GM03348 (cell line): ENCODE measurements at regions not wholly inside any gene's neighbourhood (a gene's known extent, or its start where the extent isn't known, plus 50 kb on each side); places are given as distances from the start of the nearest gene placed in this dataset.
A peak's percentile ranks its signal among the peaks of the same experiment; 100 is the strongest.

Source experiments
- DNase-seq: peaks from one replicate; pipeline ENCODE4 v3.0.0; 2012; ENCODE audit warnings: low spot score

DNA sequence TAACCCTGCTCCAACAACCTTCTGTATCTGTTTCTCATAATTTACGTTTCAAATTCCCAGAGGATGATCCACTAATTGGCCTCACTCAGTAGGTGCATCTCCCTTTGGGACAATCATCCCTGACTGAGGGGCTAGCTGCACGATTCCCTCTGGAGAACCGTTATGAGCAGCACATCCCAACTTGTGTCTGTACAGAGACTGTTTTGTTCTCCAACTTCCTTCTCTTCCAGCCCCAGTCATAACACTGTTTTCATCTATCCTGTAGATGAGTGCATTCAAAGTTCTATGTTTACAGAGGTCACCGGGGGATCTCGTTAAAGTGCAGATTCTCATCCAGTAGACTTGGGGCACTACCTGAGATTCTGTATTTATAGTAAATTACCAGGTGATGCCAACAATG lies 187.2 kb downstream of the REEP3 start:
- DNase-seq: no peak

DNA sequence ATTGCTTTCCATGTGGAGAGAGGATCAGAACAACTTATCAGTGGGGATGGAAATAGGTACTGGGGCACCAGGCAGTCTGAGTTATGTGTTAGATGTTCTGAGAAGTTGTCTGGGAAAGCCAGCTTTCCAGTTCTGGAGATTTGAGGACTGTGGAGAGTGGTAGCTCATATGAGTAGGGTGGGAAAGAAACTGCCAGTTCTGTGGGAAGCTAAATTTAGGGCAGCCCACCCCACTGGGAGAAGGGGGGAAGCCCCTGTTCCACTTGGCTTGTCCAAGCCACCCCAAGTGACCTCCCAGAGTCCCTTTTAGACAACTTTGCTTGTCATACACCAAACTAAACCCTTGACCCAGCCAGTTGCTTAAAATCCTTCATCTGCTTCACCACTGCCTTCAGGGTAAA lies 189.5 kb downstream of the REEP3 start:
- DNase-seq: no peak

DNA sequence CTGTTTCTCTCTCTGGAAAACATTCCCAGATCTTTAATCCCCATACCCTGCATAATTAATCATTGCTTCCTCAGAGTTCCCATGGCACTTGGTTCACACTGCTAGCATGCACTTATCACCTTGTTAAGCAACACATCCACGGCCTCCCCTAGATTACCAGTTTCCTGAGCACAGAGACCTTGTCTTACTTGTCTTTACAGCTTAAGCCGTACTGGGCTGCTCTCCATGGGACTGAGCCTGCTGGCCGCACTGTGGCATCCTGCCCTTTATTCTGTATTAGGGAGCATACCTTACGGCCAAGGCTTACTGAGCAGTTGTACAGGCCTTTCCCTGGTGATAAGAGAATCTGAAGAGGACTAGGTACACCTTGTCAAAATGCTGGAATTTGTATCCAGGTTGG lies 190.2 kb downstream of the REEP3 start:
- no peak for DNase-seq

DNA sequence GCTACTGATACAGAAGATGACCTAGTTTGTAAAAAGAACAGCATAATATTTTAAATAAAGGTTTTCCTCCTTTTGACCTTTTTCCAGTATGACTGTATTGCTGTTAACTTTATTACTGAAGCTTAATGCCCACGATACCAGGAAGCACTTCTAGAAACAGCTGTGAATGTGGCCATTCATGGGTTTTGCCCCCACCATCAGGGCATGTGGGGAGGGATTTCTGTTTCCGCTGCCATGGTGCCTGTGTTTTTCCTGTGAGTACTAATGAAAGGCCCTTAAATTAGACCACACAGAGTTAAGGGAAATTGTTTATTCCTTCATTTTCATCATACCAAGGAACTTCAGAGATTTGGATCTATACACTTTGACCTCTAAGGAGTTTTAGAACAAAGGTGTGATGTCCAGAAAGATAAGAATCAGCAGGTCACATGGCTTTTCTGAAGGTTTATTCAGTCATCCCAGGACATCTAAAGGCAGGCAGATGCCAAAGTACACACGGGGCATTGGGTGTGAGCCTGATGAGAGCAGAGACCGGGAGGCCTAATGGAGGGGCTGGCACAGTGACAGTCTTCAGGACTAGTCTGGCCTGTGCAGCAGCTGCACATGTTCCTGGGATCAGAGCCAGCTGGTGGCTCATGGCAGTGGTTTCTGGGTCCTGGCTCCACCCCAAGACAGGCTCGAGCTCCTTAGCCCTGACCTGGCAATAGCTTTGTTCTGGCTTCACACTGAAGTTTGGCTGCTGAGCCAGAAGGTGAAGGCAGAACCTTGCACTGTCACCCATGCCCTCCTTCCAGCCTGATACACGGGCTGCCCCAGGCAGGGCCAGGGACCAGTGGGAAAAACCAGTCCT lies 190.9 kb downstream of the REEP3 start:
- DNase-seq: peak; percentile 84

DNA sequence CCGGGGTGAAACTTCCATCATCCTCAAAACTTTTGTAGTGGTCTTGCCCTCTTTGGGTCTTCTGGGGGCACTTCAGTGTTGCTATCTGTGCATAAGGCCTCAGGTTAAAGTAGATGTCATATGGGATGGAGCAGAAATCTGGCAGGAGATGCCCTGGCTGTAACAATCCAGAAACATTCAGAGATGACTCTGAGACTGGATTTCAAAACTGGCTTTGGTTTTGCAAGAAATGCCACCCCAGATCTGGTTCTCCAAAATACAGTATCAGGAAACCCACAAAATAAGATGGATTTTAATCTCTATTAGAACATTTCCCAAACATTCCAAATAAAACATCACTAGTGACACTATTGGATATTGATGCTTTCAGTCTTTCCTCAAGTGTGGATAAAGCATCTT lies 191.5 kb downstream of the REEP3 start:
- DNase-seq: peak; percentile 20

- peak; percentile 18 for DNase-seq
Observed at GRCh38 chr10:63713191-63714144, 192.3 kb downstream of the REEP3 start.

DNA sequence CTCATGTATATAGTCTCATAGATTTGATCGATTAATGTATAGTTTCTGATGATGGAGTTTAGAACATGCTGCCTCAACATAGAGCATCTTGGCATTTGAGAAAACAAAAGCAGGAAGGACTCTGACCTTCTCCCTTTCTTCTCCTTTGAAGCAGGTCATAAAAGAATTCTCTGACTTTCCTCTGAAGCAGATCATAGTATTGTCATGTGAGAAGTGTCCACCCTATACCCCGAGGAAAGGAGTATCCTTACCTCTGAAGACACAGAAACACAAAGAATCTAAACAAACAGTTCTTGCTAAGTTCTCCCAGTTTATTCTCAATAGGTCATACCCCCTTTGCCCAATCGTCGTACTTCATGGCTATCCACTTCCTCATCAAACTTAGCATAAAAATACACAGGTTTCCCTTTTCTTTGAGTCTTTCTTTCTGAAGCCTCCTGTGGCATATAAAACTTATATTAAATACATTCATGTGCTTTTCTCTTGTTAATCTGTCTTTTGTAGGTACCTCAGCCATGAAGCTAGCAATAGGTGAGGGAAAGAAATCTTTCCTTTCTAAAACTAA lies 194.9 kb downstream of the REEP3 start:
- DNase-seq: no peak

- DNase-seq: no peak
Observed at GRCh38 chr10:63717027-63717715, 196.0 kb downstream of the REEP3 start.

DNA sequence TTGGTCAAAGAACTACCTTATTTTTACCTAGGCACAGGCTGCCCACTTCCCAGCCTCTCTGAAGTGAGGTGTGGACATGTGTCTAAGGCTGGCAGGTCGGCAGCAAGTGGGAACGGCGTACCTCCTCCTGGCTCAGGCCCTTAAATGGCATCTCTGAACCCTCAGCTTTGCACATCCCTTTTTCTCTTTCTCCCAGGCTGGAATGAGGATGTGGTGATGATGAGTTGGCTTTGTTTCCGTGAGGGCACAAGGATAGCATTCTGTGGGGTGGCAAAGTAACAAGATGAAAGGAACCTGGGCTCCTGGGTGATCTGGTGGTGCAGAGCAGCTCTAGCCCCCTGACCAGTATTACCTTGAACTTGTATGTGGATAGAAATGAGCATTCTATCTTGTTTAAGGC lies 196.8 kb downstream of the REEP3 start:
- DNase-seq: no peak

- DNase-seq: no peak
Observed at GRCh38 chr10:63718421-63718820, 197.2 kb downstream of the REEP3 start.

GRCh38 chr10:63719226-63719856 lies 198.1 kb downstream of the REEP3 start:
- no peak for DNase-seq

- DNase-seq: peak; percentile 35
Observed at GRCh38 chr10:63720072-63720537, 198.9 kb downstream of the REEP3 start.

DNA sequence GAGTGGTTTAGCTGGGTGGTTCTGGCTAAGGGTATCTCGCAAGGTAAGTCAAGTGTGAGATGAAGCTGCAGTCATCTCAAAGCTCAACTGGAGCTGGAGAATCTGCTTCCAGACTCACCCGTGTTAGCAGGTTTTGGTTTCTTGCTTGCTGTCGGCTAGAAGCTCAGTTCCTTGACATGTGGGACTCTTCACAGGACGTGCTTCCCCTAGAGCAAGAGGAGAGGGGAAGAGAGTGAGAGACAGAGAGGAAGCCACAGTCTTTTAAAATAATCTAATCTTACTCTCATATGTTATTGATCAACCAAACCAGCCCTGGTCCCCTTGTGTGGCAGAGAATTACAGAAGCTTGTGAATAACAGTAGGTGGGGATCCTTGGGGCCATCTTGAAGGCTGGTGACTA lies 199.5 kb downstream of the REEP3 start:
- DNase-seq: no peak

DNA sequence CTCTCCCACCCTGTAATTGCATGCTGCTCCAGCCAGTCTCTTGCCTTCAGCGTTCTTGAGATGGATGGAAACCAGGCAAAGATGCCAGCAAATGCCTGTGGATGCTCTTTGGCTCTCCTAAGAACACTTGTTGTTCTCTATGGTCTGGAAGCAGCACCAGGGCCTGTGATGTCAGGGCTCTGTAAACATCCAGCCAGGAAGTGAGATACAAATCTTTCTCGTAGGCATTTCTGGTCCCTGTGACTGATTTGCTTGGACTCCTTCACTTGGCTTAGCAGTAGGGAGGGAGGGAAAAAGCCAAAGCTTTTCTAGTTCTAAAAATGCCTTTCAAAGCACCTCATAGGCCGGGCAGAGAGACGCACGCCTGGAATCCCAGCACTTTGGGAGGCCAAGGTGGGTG lies 201.3 kb downstream of the REEP3 start:
- DNase-seq: peak; percentile 68

GRCh38 chr10:63723320-63723719 lies 202.1 kb downstream of the REEP3 start:
- DNase-seq: no peak

DNA sequence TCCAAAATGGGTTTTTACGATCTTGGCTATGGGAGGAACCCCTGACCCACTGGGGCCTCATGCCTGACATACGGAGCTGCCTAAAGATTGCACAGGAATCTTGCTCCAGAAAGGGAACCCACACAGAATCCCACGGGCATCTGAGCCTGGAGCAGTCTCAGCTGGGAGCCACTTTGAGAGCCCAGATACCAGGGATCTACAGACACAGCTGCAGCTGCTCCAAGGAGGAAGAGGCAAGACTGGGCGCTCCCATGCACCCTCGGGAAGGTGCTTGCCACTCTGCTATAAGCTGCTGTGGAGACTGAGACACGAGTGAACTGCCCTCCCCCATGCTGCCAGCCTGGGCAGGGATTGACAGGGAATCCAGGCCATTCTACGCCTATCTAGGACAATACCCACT lies 202.5 kb downstream of the REEP3 start:
- DNase-seq: no peak

DNA sequence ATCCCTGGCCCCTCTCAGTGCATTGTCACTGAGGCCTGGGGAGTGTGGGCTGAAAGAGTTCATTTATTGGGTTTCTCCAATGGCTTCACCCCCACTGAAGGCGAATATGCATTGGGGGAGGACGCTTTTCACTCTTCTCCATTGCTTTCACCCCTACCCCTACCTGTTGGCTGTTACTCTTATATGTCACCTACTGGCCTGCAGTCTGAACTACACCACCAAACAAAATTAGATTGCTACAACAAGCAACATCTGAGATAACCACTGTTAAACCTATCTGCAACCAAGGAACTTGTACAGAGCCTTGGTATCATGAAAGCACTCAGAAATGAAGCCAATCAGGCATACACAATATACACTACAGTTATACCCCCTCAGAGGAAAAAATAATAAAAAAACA lies 203.7 kb downstream of the REEP3 start:
- no peak for DNase-seq

- no peak for DNase-seq
Observed at GRCh38 chr10:63726867-63727266, 205.7 kb downstream of the REEP3 start.

- no peak for DNase-seq
Observed at GRCh38 chr10:63727636-63728035, 206.4 kb downstream of the REEP3 start.

DNA sequence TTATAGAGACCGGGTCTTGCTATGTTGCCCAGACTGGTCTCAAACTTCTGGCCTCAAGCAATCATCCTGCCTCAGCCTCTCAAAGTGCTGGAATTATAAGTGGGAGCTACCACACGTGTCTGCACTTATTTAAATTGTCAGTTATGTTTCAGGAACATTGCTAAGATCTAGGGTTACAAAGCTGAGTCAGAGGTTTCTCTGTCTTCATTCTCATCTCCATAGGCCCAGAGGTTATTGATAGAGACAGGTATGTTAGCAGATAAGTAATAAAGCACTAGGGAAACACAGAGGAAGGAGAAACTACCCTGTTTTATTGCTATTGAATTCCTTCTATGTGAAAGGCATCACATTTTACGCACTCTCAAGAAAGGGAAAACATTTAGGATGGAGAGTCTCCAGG lies 214.1 kb downstream of the REEP3 start:
- no peak for DNase-seq

DNA sequence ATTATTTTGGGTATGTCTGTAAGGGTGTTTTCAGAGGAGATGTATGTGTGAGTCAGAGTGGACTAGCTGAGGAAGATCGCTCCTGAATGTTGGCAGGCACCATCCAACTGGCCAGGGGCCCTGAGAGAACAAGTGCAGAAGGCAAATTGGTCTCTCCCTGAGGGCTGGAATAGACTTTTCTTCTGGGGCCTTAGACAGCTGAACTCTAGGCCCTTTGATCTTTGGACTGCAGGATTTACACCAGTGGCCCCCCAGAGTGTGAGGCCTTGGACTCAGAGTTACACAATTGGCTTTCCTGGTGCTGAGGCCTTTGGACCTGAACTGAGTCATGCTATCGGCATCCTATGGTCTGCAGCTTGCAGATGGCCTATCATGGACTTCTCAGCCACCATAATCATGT lies 217.2 kb downstream of the REEP3 start:
- DNase-seq: peak; percentile 46
